ENCODE measurements at regions not wholly inside any gene's neighbourhood (a gene's known extent, or its start where the extent isn't known, plus 50 kb on each side); places are given as distances from the start of the nearest gene placed in this dataset.

- peak; percentile 71 to 74 for DNase-seq
- Mint-ChIP-seq H3K27ac (peak overlapping the region; percentile 43), H3K4me1 (ENCODE audit: low read depth) (peaks cover 73% of the 10 kb centered on the region), H3K36me3 (ENCODE audit: insufficient read depth in 2 of 2) (no peaks in the 10 kb centered on the region), H3K4me3 (peak overlapping the region; percentile 88 to 90), H3K27me3 (ENCODE audit: low read depth) (no peaks in the 10 kb centered on the region), H3K9me3 (no peaks in the 10 kb centered on the region)
- peak; percentile 59 to 67 for ATAC-seq (replicated peaks in 1 of 2)
Measured at GRCh38 chr1:101309334-101310311, 72.8 kb downstream of the S1PR1 start.

GRCh38 chr1:101310506-101310905, 73.7 kb downstream of the S1PR1 start:
- Mint-ChIP-seq H3K4me1 (ENCODE audit: low read depth) (peaks cover 74% of the 10 kb centered on the region), H3K9me3 (no peaks in the 10 kb centered on the region), H3K4me3 (peak overlapping the region; percentile 88 to 90), H3K27me3 (ENCODE audit: low read depth) (peaks cover 5% of the 10 kb centered on the region), H3K36me3 (ENCODE audit: insufficient read depth in 2 of 2) (no peaks in the 10 kb centered on the region), H3K27ac (no peak overlapping the region)
- no peak for DNase-seq
- ATAC-seq (replicated peaks in 1 of 2): no peak

DNA sequence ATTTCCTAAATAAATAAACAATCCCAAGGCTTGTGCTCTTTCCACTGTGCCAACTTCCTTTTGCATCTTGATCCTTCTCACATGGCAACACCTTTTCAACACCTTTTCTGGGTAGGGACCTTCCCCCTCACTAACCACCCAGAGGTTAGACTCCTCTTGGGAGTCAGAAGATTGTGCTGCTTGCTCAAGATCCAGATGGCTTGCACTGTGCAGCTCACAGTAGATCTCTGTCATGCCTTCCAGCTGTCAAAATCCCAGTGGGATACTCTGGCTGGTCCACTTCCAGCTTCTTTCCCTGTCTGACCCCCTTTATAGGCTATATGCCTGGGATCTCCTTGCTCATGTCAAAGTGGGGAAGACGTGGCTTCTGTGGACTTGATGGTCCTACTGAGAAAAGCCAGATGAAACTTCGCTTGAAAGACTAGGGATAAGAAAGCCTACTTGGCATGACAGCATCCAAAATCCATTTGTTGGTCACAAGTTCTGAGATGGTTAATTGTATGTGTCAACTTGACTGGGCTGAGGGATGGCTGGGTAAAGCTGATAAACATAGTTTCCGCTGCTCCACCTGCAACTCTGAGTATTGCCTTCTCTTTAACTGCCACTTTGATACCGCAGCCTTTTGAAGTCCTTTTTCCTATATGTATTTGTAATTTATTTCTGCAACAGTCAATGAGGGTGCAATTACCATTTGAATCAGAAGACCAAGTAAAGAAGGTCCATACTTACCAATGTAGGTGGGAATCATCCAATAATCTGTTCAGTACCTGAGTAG, 74.5 kb downstream of the S1PR1 start:
- Mint-ChIP-seq H3K9me3 (no peaks in the 10 kb centered on the region), H3K27ac (peak overlapping the region; percentile 36), H3K4me1 (ENCODE audit: low read depth) (peaks cover 74% of the 10 kb centered on the region), H3K4me3 (peak overlapping the region; percentile 77 to 88), H3K27me3 (ENCODE audit: low read depth) (peaks cover 6% of the 10 kb centered on the region), H3K36me3 (ENCODE audit: insufficient read depth in 2 of 2) (no peaks in the 10 kb centered on the region)
- DNase-seq (peak in 1 of 2 donors; percentile 43), ATAC-seq (replicated peaks in 1 of 2) (peak; percentile 16 to 36)

- peak overlapping the region; percentile 77 for H3K27ac Mint-ChIP-seq
- H3K4me3 Mint-ChIP-seq: peak overlapping the region; percentile 77 to 88
- peaks cover 72% of the 10 kb centered on the region for H3K4me1 Mint-ChIP-seq (ENCODE audit: low read depth)
- no peaks in the 10 kb centered on the region for H3K36me3 Mint-ChIP-seq (ENCODE audit: insufficient read depth in 2 of 2)
- peaks cover 6% of the 10 kb centered on the region for H3K27me3 Mint-ChIP-seq (ENCODE audit: low read depth)
- DNase-seq: no peak
- H3K9me3 Mint-ChIP-seq: no peaks in the 10 kb centered on the region
- ATAC-seq (replicated peaks in 1 of 2): peak in 1 of 2 donors; percentile 21
Measured at GRCh38 chr1:101312147-101312546, 75.3 kb downstream of the S1PR1 start.

- ATAC-seq (replicated peaks in 1 of 2) (no peak), DNase-seq (no peak)
- no peak overlapping the region for H3K27ac Mint-ChIP-seq
- peaks cover 6% of the 10 kb centered on the region for H3K27me3 Mint-ChIP-seq (ENCODE audit: low read depth)
- H3K4me3 Mint-ChIP-seq: no peak overlapping the region
- peaks cover 60% of the 10 kb centered on the region for H3K4me1 Mint-ChIP-seq (ENCODE audit: low read depth)
- no peaks in the 10 kb centered on the region for H3K9me3 Mint-ChIP-seq
- H3K36me3 Mint-ChIP-seq (ENCODE audit: insufficient read depth in 2 of 2): no peaks in the 10 kb centered on the region
Measured at GRCh38 chr1:101313356-101313755, 76.5 kb downstream of the S1PR1 start.

DNA sequence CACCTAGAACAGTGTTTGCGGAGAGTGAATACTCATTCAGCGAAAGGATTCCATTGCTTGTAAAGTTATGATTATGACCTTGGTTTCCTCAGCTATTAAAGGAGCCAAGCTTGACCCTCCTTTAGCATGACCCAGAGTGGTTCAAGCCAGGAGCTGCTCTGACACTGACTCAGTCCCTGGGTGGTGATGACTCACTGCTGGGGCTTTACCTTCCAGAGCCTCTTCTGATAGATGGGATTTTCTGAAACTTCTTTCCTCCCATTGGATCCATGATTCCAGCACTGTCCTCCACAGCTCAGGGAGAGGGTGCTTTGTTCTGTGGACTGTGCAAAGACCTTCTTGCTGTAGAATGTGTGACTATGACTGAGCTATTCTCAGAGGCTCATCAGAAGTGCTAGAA, 77.4 kb downstream of the S1PR1 start:
- Mint-ChIP-seq H3K27me3 (ENCODE audit: low read depth) (peaks cover 6% of the 10 kb centered on the region), H3K4me1 (ENCODE audit: low read depth) (peaks cover 51% of the 10 kb centered on the region), H3K4me3 (peak overlapping the region in 1 of 2 donors; percentile 6), H3K27ac (no peak overlapping the region), H3K36me3 (ENCODE audit: insufficient read depth in 2 of 2) (no peaks in the 10 kb centered on the region), H3K9me3 (no peaks in the 10 kb centered on the region)
- peak; percentile 52 to 64 for DNase-seq
- peak; percentile 50 to 64 for ATAC-seq (replicated peaks in 1 of 2)

- DNase-seq (no peak), ATAC-seq (replicated peaks in 1 of 2) (no peak)
- Mint-ChIP-seq H3K4me3 (no peak overlapping the region), H3K27ac (no peak overlapping the region), H3K9me3 (no peaks in the 10 kb centered on the region), H3K36me3 (ENCODE audit: insufficient read depth in 2 of 2) (no peaks in the 10 kb centered on the region), H3K4me1 (ENCODE audit: low read depth) (peaks cover 31% of the 10 kb centered on the region), H3K27me3 (ENCODE audit: low read depth) (peaks cover 6% of the 10 kb centered on the region)
Measured at GRCh38 chr1:101316256-101316655, 79.4 kb downstream of the S1PR1 start.

DNA sequence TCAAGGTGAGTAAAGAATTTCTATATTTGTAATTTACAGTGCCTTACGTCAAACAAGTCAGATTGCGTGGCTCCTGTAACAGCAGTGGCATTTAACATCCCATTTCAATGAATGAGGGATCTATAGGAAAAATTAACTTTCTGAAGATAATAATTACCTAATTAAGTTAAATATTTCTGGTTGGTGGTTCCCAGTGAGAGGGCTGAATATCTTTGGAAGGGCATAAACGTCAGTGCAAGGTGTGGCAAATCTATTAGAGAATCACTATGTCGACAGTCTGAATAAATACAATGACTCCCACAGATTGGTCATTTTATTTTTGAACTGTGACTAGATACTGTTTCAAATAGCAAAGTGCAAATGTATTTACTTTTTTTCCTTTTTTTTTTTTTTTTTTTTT, 80.0 kb downstream of the S1PR1 start:
- DNase-seq (no peak), ATAC-seq (replicated peaks in 1 of 2) (no peak)
- no peak overlapping the region for H3K27ac Mint-ChIP-seq
- H3K9me3 Mint-ChIP-seq: no peaks in the 10 kb centered on the region
- H3K36me3 Mint-ChIP-seq (ENCODE audit: insufficient read depth in 2 of 2): no peaks in the 10 kb centered on the region
- H3K27me3 Mint-ChIP-seq (ENCODE audit: low read depth): peaks cover 6% of the 10 kb centered on the region
- peaks cover 25% of the 10 kb centered on the region for H3K4me1 Mint-ChIP-seq (ENCODE audit: low read depth)
- H3K4me3 Mint-ChIP-seq: no peak overlapping the region

DNA sequence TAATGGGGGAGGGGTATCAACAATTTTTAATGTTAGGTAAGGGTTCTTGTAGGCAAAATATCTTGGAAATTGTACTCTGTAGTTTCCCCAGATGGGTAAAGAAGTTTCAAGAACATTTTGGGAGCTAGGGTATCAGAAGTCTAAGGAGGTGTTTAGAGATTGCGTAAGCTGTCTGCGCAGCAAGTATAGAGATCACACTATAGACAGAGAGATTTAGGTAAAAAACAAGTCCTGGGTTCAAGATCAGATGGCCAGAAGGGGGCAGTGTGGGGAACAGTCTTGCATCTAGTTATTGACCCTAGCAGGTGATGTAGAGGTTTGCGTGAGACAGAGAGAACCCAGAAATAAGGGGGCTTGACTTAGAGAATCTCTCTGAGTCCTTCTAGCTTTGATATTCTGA, 80.8 kb downstream of the S1PR1 start:
- H3K4me1 Mint-ChIP-seq (ENCODE audit: low read depth): peaks cover 17% of the 10 kb centered on the region

DNA sequence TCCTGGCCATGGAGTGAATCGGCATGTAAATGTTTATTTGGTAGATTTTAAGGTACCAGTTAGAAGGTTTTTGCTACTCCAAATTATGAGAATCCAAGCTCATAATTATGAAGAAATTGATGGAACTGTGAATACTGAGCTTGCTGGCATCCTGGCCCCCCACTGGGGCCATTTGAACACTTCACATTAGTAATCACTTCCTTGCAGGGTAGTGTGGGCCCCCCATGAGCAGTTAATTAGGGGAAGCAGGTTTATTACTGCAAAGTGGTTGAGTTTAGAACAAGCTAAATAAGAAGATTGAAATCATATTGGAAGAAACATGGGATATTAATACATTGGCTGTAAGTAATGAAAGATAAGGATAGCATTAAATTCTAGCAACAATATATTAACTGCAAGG, 86.7 kb downstream of the S1PR1 start:
- H3K36me3 Mint-ChIP-seq (ENCODE audit: insufficient read depth in 2 of 2): no peaks in the 10 kb centered on the region
- peaks cover 7% of the 10 kb centered on the region for H3K27me3 Mint-ChIP-seq (ENCODE audit: low read depth)
- H3K4me1 Mint-ChIP-seq (ENCODE audit: low read depth): no peaks in the 10 kb centered on the region
- H3K9me3 Mint-ChIP-seq: no peaks in the 10 kb centered on the region
- DNase-seq (no peak), ATAC-seq (replicated peaks in 1 of 2) (no peak)
- no peak overlapping the region for H3K4me3 Mint-ChIP-seq
- H3K27ac Mint-ChIP-seq: no peak overlapping the region

More for the DNA sequence above, 80.8 kb downstream of the S1PR1 start:
- Mint-ChIP-seq H3K36me3 (ENCODE audit: insufficient read depth in 2 of 2) (no peaks in the 10 kb centered on the region), H3K4me3 (no peak overlapping the region), H3K27me3 (ENCODE audit: low read depth) (peaks cover 6% of the 10 kb centered on the region), H3K27ac (no peak overlapping the region), H3K9me3 (no peaks in the 10 kb centered on the region)
- no peak for ATAC-seq (replicated peaks in 1 of 2)
- no peak for DNase-seq

DNA sequence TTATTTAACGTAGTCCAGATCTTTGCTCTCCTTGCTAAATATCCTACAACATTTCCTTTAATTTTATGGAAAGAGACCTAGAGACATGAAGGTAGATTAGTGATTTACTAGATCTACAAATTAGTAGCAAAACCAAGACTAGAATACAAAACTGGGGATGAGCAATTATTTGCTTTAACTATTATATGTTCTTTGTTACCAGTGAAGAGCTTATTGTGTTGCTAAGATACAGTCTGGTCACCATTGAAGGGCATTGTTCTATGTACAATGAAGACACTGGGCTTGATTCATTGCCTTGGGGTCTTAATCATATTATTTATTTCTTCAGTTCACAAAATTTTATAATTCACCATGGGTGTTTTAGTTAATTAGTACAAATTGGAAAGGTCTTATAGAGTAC, 88.3 kb downstream of the S1PR1 start:
- Mint-ChIP-seq H3K27me3 (ENCODE audit: low read depth) (peaks cover 7% of the 10 kb centered on the region), H3K9me3 (no peaks in the 10 kb centered on the region), H3K36me3 (ENCODE audit: insufficient read depth in 2 of 2) (no peaks in the 10 kb centered on the region), H3K27ac (no peak overlapping the region), H3K4me1 (ENCODE audit: low read depth) (no peaks in the 10 kb centered on the region), H3K4me3 (no peak overlapping the region)
- no peak for ATAC-seq (replicated peaks in 1 of 2)
- DNase-seq: no peak

DNA sequence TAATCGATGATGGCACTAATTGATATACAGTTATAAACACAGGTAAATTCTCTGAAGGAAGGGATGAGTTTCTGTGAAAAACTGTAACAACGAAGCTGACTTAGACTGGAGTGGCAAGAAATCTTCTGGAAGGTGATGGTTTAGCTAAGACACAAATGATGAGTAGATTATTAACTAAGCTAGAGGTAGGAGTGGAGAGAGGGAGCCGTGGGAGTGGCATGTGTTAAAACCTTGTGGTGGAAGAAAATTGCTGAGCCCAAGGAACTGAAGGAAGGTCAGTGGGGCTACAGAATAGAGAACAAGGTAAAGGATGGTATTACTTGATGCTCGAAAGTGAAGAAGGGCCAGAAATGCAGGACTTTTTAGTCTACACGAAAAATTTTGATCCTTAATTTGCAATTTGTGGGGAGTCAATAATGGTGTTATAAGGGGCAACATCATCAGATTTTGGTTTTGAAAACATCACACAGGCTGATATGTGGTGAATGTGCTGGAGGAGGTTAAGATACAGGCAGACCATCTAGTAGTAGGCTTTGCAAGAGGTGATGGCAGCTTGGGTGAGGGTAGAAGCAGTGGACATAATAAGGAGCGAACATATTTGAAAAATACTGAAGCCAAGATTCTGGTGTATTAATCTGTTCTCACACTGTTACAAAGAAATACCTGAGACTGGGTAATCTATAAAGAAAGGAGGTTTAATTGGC, 93.8 kb downstream of the S1PR1 start:
- Mint-ChIP-seq H3K27me3 (ENCODE audit: low read depth) (peaks cover 7% of the 10 kb centered on the region), H3K27ac (no peak overlapping the region), H3K36me3 (ENCODE audit: insufficient read depth in 2 of 2) (peaks cover 0 to 1% of the 10 kb centered on the region in 2 donors), H3K9me3 (peaks cover 4 to 8% of the 10 kb centered on the region in 2 donors), H3K4me1 (ENCODE audit: low read depth) (peaks cover 16% of the 10 kb centered on the region), H3K4me3 (no peak overlapping the region)
- DNase-seq: no peak
- ATAC-seq (replicated peaks in 1 of 2): no peak

DNA sequence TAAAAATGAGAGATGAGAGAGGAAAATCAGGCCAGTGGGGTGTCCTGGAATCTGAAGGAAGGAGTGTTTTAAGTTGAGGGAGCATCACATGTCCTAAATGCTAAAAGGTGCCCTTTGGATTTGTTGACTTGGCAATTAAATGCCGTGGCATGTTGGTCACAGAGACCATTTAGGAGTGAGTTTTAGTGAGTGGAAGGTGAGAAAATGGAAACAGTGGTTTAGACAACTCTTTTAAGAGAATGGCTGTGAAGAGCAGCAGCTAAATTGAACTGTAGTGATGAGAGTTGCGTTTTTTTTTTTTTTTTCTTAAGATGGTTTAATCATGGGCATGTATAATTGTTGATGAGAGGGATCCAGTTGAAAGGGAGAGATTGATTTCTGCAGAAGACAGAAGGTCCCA, 95.0 kb downstream of the S1PR1 start:
- H3K27ac Mint-ChIP-seq: no peak overlapping the region
- ATAC-seq (replicated peaks in 1 of 2) (no peak), DNase-seq (no peak)
- peaks cover 0 to 1% of the 10 kb centered on the region in 2 donors for H3K36me3 Mint-ChIP-seq (ENCODE audit: insufficient read depth in 2 of 2)
- H3K4me1 Mint-ChIP-seq (ENCODE audit: low read depth): peaks cover 20% of the 10 kb centered on the region
- H3K4me3 Mint-ChIP-seq: no peak overlapping the region
- peaks cover 7% of the 10 kb centered on the region for H3K27me3 Mint-ChIP-seq (ENCODE audit: low read depth)
- H3K9me3 Mint-ChIP-seq: peaks cover 4 to 13% of the 10 kb centered on the region in 2 donors

All from activated T-cell treated with anti-CD3 and anti-CD28 coated beads, Interleukin-2, amount 50 U/mL, for 72 hours (primary cell).